Endothelial cell of umbilical vein (primary cell): ENCODE measurements at regions not wholly inside any gene's neighbourhood (a gene's known extent, or its start where the extent isn't known, plus 50 kb on each side); places are given as distances from the start of the nearest gene placed in this dataset.

ENCODE experiments used
- BruUV-seq: library from RNA; stranded (reverse); fragments of 400-500 nt; replicated peaks from 2 replicates; lab custom pipeline; 2021; lab: Mats Ljungman, UMichigan
- CTCF ChIA-PET: fragments of 300-600, 350-600 bp; sonication (Branson Sonifier 250); formaldehyde crosslinking; loops from one replicate; lab custom pipeline; 2021; ENCODE audit warnings: antibody characterized with exemption, inconsistent platforms; lab: Charles Lee
- POLR2A ChIA-PET: fragments of 300-600, 350-600 bp; sonication (Branson Sonifier 250); formaldehyde crosslinking; loops from one replicate; lab custom pipeline; 2021; ENCODE audit warnings: antibody characterized with exemption, inconsistent platforms; lab: Charles Lee
- DNase-seq: peaks from one replicate; pipeline ENCODE4 v3.0.0-alpha.2; 2011; ENCODE audit warnings: low read depth, low spot score
- FAIRE-seq: peaks from 2 replicates; lab custom pipeline; 2011; peaks lifted over from hg19 to GRCh38; lab: Jason Lieb, UNC
- H2AFZ ChIP-seq: 2 replicates; pipeline ENCODE4 v1.6.0; 2012; ENCODE audit warnings: low read depth, low read length, control low read depth, inconsistent platforms
- H3K27ac ChIP-seq: 2 replicates; pipeline ENCODE4 v1.5.1; 2011; ENCODE audit warnings: low read depth, mild to moderate bottlenecking, control low read depth, low read length, moderate library complexity; ENCODE audit not compliant: insufficient read depth
- H3K27me3 ChIP-seq, 2 experiments: 2 replicates each; pipeline versions ENCODE4 v1.6.0 to v1.6.1; 2011; ENCODE audit warnings: low read length in 2 of 2, mixed read lengths in 1 of 2; ENCODE audit not compliant: control insufficient read depth in 2 of 2, insufficient read depth in 2 of 2
- H3K36me3 ChIP-seq, 2 experiments: 2 replicates in 1 of 2; 3 replicates in 1 of 2; pipeline ENCODE4 v1.5.1; 2011; ENCODE audit warnings: low read length in 2 of 2, mild to moderate bottlenecking in 1 of 2, moderate library complexity in 1 of 2; ENCODE audit not compliant: control insufficient read depth in 2 of 2, insufficient read depth in 2 of 2; ENCODE audit errors: extremely low read depth in 1 of 2
- H3K4me1 ChIP-seq: 3 replicates; pipeline ENCODE4 v1.5.1; 2011; ENCODE audit warnings: mild to moderate bottlenecking, low read length; ENCODE audit not compliant: control insufficient read depth, insufficient read depth; ENCODE audit errors: extremely low read depth
- H3K4me2 ChIP-seq: 2 replicates; pipeline ENCODE4 v1.6.1; 2011; ENCODE audit warnings: low read length, control low read depth, mixed read lengths; ENCODE audit not compliant: insufficient read depth
- H3K4me3 ChIP-seq, 3 experiments: fragments of 200-600 bp in 1 of 3; sonication (generic), shearing (Covaris generic) in 1 of 3; replicated peaks in 1 of 3; 2 replicates each; pipeline ENCODE4 v1.5.1; 2011 to 2016; ENCODE audit warnings: control low read depth in 3 of 3, low read length in 3 of 3, mild to moderate bottlenecking in 2 of 3, inconsistent platforms in 1 of 3, low read depth in 1 of 3, moderate library complexity in 1 of 3; ENCODE audit not compliant: insufficient read depth in 1 of 3
- H3K79me2 ChIP-seq: 2 replicates; pipeline ENCODE4 v1.6.0; 2012; ENCODE audit warnings: low read length, inconsistent platforms; ENCODE audit not compliant: control insufficient read depth, insufficient read depth
- H3K9ac ChIP-seq: replicated peaks from 2 replicates; pipeline ENCODE3; 2011; ENCODE audit warnings: low read length, control low read depth; ENCODE audit not compliant: insufficient read depth; ENCODE audit errors: extremely low read depth
- H3K9me1 ChIP-seq: replicated peaks from 3 replicates; pipeline ENCODE4 v1.6.0; 2011; ENCODE audit warnings: mild to moderate bottlenecking, low read length; ENCODE audit not compliant: control insufficient read depth, insufficient read depth; ENCODE audit errors: extremely low read depth
- H3K9me3 ChIP-seq: replicated peaks from 2 replicates; pipeline ENCODE4 v1.5.1; 2012; ENCODE audit warnings: low read length, inconsistent platforms; ENCODE audit not compliant: control insufficient read depth, insufficient read depth
- H4K20me1 ChIP-seq: replicated peaks from 2 replicates; pipeline ENCODE3; 2011; ENCODE audit warnings: mild to moderate bottlenecking, low read length; ENCODE audit not compliant: control insufficient read depth, insufficient read depth; ENCODE audit errors: extremely low read depth
- EZH2 ChIP-seq: IDR thresholded peaks from 2 replicates; pipeline ENCODE4 v1.6.1; 2012; ENCODE audit warnings: borderline replicate concordance, low read depth, mild to moderate bottlenecking, moderate library complexity, low read length, inconsistent platforms; ENCODE audit not compliant: severe bottlenecking
- FOS ChIP-seq: IDR thresholded peaks from 2 replicates; pipeline ENCODE4 v1.6.1; 2011; ENCODE audit warnings: mild to moderate bottlenecking, low read length, moderate library complexity, borderline replicate concordance; ENCODE audit not compliant: insufficient read depth
- GATA2 ChIP-seq: IDR thresholded peaks from 2 replicates; pipeline ENCODE4 v1.7.0; 2011; ENCODE audit warnings: low read depth, mild to moderate bottlenecking, moderate library complexity, mixed read lengths, low read length; ENCODE audit not compliant: insufficient read length, insufficient read depth
- JUN ChIP-seq: IDR thresholded peaks from 2 replicates; pipeline ENCODE4 v1.6.1; 2011; ENCODE audit warnings: borderline replicate concordance, low read depth; ENCODE audit not compliant: insufficient read length, insufficient read depth
- MYC ChIP-seq: IDR thresholded peaks from one replicate; pipeline ENCODE4 v1.6.1; 2011; ENCODE audit warnings: mild to moderate bottlenecking, low read depth, low read length
- POLR2A ChIP-seq: IDR thresholded peaks from 2 replicates; pipeline ENCODE4 v1.6.1; 2012; ENCODE audit warnings: low read depth, mild to moderate bottlenecking, control low read depth, low read length
- POLR2AphosphoS5 ChIP-seq: IDR thresholded peaks from 2 replicates; pipeline ENCODE4 v1.6.1; 2012; ENCODE audit warnings: low read depth, mild to moderate bottlenecking, control low read depth, low read length, moderate library complexity; ENCODE audit not compliant: insufficient read depth
- dilution Hi-C: fragments of 300-500 bp; cut with MboI; formaldehyde crosslinking; loops from one replicate; pipeline ENCODE4 v1.15.0; 2019; ENCODE audit warnings: low sequenced_read_pairs; ENCODE audit not compliant: extremely low pct_ligation_motif_present
- intact Hi-C: fragments of 100-400 bp; cut with micrococcal nuclease; formaldehyde crosslinking; loops from one replicate; pipeline ENCODE4 v1.10.0; 2022
- TF ChIP-seq, protein P1 (sequence below), 2 donors: IDR thresholded peaks; 1 replicate in 1 of 2; 2 replicates in 1 of 2; pipeline ENCODE4 v1.5.1; 2011; ENCODE audit warnings: low read length in 2 of 2, mild to moderate bottlenecking in 2 of 2, moderate library complexity in 2 of 2, control low read depth in 1 of 2, inconsistent platforms in 1 of 2, low read depth in 1 of 2; ENCODE audit not compliant: insufficient read depth in 1 of 2; ENCODE audit errors: extremely low read depth in 1 of 2
- TF ChIP-seq, protein P2 (sequence below): IDR thresholded peaks from 2 replicates; pipeline ENCODE4 v1.6.1; 2011; ENCODE audit not compliant: insufficient read depth, insufficient read length

DNA sequence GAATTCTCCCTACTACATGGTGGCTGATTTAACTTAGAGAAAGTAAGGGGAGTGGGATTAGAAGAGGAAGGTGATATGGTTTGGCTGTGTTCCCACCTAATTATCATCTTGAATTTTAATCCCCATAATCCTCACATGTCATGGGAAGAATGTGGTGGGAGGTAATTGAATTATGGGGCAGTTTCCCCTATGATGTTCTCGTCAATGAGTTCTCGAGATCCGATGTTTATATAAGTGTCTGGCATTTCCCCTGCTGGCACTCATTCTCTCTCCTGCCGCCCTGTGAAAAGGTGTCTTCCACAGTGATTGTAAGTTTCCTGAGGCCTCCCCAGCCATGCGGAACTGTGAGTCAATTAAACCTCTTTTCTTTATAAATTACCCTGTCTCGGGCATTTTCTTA is 169.3 kb downstream of the CASP12 start:
- dilution Hi-C loops, result no loop called here
- H3K9me1 ChIP-seq, result no peaks in the 10 kb centered on the region
- no peaks in the 10 kb centered on the region for H3K36me3 ChIP-seq
- no peaks in the 10 kb centered on the region for H4K20me1 ChIP-seq
- H3K4me1 ChIP-seq, result peaks cover 8% of the 10 kb centered on the region
- BruUV-seq, result no TSS peak
- FAIRE-seq, result no peak
- ChIA-PET CTCF (interaction anchor here (1.4 kb wide), 1 partner anchor 1134 kb away, joined by 4 read pairs; no protein-coding TSS in a partner anchor), POLR2A (no interaction called here)
- no peak overlapping the region for H2AFZ ChIP-seq
- H3K9ac ChIP-seq, result no peak overlapping the region
- TF ChIP-seq FOS (no peak), POLR2AphosphoS5 (no peak), MYC (no peak), POLR2A (no peak), JUN (no peak), GATA2 (no peak), EZH2 (no peak)
- TF ChIP-seq, protein P1, sequence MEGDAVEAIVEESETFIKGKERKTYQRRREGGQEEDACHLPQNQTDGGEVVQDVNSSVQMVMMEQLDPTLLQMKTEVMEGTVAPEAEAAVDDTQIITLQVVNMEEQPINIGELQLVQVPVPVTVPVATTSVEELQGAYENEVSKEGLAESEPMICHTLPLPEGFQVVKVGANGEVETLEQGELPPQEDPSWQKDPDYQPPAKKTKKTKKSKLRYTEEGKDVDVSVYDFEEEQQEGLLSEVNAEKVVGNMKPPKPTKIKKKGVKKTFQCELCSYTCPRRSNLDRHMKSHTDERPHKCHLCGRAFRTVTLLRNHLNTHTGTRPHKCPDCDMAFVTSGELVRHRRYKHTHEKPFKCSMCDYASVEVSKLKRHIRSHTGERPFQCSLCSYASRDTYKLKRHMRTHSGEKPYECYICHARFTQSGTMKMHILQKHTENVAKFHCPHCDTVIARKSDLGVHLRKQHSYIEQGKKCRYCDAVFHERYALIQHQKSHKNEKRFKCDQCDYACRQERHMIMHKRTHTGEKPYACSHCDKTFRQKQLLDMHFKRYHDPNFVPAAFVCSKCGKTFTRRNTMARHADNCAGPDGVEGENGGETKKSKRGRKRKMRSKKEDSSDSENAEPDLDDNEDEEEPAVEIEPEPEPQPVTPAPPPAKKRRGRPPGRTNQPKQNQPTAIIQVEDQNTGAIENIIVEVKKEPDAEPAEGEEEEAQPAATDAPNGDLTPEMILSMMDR (IDR thresholded peaks at IDR 0.05; ENCODE audit: extremely low read depth in 1 of 2, insufficient read depth in 1 of 2, low read depth in 1 of 2, low read length in 2 of 2), result no peak
- TF ChIP-seq, protein P2, sequence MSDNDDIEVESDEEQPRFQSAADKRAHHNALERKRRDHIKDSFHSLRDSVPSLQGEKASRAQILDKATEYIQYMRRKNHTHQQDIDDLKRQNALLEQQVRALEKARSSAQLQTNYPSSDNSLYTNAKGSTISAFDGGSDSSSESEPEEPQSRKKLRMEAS, result no peak
- no peak overlapping the region for H3K4me2 ChIP-seq
- no peaks in the 10 kb centered on the region for H3K27me3 ChIP-seq
- H3K27ac ChIP-seq, result no peak overlapping the region
- H3K4me3 ChIP-seq, result no peak overlapping the region
- H3K79me2 ChIP-seq, result no peaks in the 10 kb centered on the region
- no peaks in the 10 kb centered on the region for H3K9me3 ChIP-seq
- intact Hi-C loops, result no loop called here
- DNase-seq, result no peak
